Thoracic aorta (tissue), 2 donors: ENCODE measurements at regions not wholly inside any gene's neighbourhood (a gene's known extent, or its start where the extent isn't known, plus 50 kb on each side); places are given as distances from the start of the nearest gene placed in this dataset.

Source experiments
- ATAC-seq: fragments of 150-250 bp; one replicate; pipeline ENCODE4 v1.8.0; 2017; ENCODE audit warnings: low read depth; ENCODE audit not compliant: insufficient number of reproducible peaks, low FRiP score
- DNase-seq: peaks from one replicate; pipeline ENCODE4 v3.0.0-alpha.2; 2020; ENCODE audit warnings: low spot score
- H3K27ac ChIP-seq, 2 donors: fragments of 200-600 bp; sonication (generic); 1 replicate in 1 of 2; 2 replicates in 1 of 2; pipeline ENCODE4 v1.5.1; 2016; ENCODE audit warnings: mild to moderate bottlenecking in 2 of 2, moderate library complexity in 2 of 2
- H3K27me3 ChIP-seq: fragments of 200-600 bp; sonication (generic); replicated peaks from 2 replicates; pipeline ENCODE4 v1.6.0; 2016; ENCODE audit warnings: mild to moderate bottlenecking; ENCODE audit not compliant: insufficient read depth
- H3K36me3 ChIP-seq: fragments of 200-600 bp; sonication (generic); one replicate; pipeline ENCODE4 v1.5.1; 2016
- H3K4me1 ChIP-seq, 2 donors: fragments of 200-600 bp; sonication (generic); 1 replicate in 1 of 2; 2 replicates in 1 of 2; pipeline versions ENCODE4 v1.5.1 to v1.6.0; 2016; ENCODE audit warnings: low read depth in 2 of 2, mild to moderate bottlenecking in 1 of 2; ENCODE audit not compliant: control insufficient read depth in 1 of 2
- H3K4me3 ChIP-seq: fragments of 200-600 bp; sonication (generic); 2 replicates; pipeline ENCODE4 v1.5.1; 2016; ENCODE audit warnings: mild to moderate bottlenecking
- H3K9me3 ChIP-seq: fragments of 200-600 bp; sonication (generic); 2 replicates; pipeline ENCODE4 v1.5.1; 2016
- TF ChIP-seq, protein P1 (sequence below): fragments of 200-600 bp; sonication (generic); IDR thresholded peaks from one replicate; pipeline ENCODE4 v1.5.1; 2019; ENCODE audit warnings: antibody characterized with exemption

DNA sequence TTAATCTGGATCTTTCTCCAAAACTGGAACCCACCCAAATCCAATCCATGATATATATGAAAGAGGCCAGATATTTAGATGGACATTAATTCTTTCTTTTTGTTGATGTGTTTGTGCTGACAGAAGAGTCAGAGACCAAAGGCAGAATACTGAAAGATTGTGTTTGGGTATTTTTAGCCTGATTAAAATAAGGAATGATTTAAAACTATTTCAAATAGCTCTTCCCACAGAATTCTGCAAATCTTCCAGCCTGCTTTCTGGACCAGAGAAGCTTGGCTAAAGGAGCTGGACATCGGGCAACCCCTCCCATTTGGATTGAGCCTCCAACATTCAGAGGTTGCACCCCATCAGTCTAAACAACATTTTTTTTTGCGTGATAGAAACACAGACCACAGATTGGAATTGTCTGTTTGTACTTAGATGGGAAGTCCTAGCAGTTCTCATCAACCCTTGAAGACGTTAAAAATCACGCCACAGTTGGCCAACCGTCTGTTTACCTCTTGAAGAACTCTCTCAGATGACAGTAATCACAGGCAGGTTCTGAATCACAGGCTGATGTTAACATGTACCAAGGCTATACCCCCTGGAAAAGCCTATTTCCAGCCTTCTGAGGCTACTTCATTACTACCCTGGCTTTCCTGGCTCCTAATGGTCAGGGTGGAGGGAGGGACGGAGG lies 155.2 kb upstream of the NRP1 start:
- H3K4me3 ChIP-seq = no peak overlapping the region
- H3K9me3 ChIP-seq = no peaks in the 10 kb centered on the region
- H3K4me1 ChIP-seq = peaks cover 7 to 64% of the 10 kb centered on the region in 2 donors
- peak overlapping the region in 1 of 2 donors; percentile 16 for H3K27ac ChIP-seq
- no peak for DNase-seq
- no peak for ATAC-seq
- TF ChIP-seq, protein P1, sequence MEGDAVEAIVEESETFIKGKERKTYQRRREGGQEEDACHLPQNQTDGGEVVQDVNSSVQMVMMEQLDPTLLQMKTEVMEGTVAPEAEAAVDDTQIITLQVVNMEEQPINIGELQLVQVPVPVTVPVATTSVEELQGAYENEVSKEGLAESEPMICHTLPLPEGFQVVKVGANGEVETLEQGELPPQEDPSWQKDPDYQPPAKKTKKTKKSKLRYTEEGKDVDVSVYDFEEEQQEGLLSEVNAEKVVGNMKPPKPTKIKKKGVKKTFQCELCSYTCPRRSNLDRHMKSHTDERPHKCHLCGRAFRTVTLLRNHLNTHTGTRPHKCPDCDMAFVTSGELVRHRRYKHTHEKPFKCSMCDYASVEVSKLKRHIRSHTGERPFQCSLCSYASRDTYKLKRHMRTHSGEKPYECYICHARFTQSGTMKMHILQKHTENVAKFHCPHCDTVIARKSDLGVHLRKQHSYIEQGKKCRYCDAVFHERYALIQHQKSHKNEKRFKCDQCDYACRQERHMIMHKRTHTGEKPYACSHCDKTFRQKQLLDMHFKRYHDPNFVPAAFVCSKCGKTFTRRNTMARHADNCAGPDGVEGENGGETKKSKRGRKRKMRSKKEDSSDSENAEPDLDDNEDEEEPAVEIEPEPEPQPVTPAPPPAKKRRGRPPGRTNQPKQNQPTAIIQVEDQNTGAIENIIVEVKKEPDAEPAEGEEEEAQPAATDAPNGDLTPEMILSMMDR = no peak
- H3K36me3 ChIP-seq = no peaks in the 10 kb centered on the region
- no peaks in the 10 kb centered on the region for H3K27me3 ChIP-seq

DNA sequence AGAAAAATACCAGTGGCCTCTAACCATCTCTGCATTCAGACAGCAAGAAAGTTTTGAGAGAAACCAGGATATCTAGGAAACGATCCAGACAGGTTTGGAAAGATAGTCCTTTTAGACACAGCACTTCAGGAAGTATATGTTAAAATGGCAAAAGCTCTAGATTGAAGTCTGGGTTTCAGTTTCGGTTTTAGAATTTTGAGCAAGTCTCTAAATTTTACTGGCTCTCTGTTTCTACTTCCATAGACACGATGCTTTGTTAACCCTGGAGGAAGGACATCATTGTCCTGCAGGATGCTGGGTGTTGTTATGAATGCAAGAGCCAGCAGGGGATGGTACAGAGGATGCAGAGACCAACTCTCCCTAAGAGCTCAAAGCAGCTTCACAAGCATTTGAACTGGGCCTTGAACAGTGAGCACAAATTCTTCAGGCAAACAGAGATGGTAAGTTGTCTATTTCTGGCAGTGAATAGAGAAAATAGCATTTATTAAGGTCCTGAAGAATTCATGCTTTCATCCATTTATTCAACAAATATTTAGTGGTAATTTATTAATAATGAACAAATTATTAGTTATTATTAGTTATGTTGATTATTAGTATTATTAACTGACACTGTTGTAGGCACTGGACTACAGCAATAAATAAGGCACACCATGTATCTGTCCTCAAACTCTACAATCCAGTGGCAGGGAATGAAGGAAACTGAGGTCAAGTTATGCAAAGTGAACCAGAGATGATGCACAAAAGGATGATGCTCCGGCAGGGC lies 152.7 kb upstream of the NRP1 start:
- no peak for ATAC-seq
- H3K4me1 ChIP-seq = peaks cover 0 to 52% of the 10 kb centered on the region in 2 donors
- H3K9me3 ChIP-seq = no peaks in the 10 kb centered on the region

DNA sequence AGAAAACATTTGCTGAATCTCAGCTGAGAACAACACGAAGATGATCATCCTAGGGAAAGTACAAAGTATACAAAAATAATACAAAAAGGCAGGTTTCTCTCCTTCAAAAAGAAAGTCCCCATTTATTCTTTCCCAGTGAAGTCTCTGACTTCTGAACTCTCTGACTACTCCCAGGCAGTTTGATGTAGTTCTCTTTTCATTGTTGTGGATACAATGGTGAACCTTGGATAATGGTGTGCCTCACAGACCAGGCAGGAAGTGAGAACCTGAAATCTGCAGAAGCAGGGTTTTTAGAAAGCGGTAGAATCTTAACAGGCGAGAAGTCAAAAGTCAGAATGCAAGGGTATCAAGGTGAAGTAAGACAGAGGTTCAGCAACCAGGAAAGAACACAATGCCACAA lies 150.8 kb upstream of the NRP1 start:
- DNase-seq = no peak
- Histone ChIP-seq H3K36me3 (no peaks in the 10 kb centered on the region), H3K27me3 (no peaks in the 10 kb centered on the region), H3K27ac (no peak overlapping the region), H3K4me1 (peaks cover 0 to 47% of the 10 kb centered on the region in 2 donors), H3K4me3 (no peak overlapping the region), H3K9me3 (no peaks in the 10 kb centered on the region)
- TF ChIP-seq, protein P1 = no peak
- no peak for ATAC-seq

More for the DNA sequence above, 152.7 kb upstream of the NRP1 start:
- Histone ChIP-seq H3K4me3 (peak overlapping the region; percentile 51), H3K27ac (no peak overlapping the region), H3K27me3 (no peaks in the 10 kb centered on the region), H3K36me3 (no peaks in the 10 kb centered on the region)
- TF ChIP-seq, protein P1 = no peak
- no peak for DNase-seq

DNA sequence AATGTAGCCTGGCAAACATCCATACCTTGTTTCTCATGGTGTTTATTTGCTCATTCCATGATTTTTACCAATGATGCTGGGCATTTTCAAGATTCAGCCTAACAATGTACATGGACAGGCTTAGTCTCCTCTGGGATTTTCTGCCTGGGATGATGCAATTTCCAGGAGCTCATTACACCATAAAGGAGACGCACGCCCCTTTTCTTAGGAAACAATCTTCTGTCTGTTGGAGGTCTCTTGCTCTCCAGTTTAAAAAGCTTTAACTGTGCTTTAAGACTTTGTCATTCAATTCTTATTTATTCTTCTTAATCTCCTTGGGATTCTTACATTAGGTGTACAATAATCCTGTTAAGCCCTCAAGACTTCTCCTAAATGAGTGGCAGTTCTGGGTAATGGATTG lies 150.3 kb upstream of the NRP1 start:
- Histone ChIP-seq H3K27me3 (no peaks in the 10 kb centered on the region), H3K4me1 (peaks cover 0 to 42% of the 10 kb centered on the region in 2 donors), H3K4me3 (no peak overlapping the region), H3K27ac (no peak overlapping the region), H3K9me3 (no peaks in the 10 kb centered on the region), H3K36me3 (no peaks in the 10 kb centered on the region)
- no peak for DNase-seq
- TF ChIP-seq, protein P1 = no peak
- ATAC-seq = no peak

DNA sequence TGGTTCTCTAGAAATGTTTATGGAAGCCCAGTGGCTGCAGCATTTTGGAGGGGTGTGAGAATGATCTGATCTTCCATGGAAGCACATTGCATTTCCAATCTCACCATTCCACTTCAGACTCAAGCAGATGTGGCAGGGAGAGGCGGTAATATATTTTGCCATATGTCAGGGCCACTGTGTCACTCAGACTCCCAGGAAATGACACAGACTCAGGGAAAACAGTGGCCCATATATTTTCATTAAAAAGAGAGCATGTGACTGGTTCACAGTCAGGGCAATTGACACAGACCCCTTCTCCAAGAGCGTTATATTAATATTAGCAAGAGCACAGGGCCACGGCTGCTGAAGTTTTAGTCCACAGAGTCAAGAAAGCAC lies 149.3 kb upstream of the NRP1 start:
- H3K4me1 ChIP-seq = peaks cover 0 to 32% of the 10 kb centered on the region in 2 donors
- DNase-seq (no peak), ATAC-seq (no peak)
- H3K27ac ChIP-seq = no peak overlapping the region
- no peak overlapping the region for H3K4me3 ChIP-seq
- H3K36me3 ChIP-seq = no peaks in the 10 kb centered on the region
- no peaks in the 10 kb centered on the region for H3K27me3 ChIP-seq
- TF ChIP-seq, protein P1 = no peak
- no peaks in the 10 kb centered on the region for H3K9me3 ChIP-seq
